GM18505 (cell line): ENCODE measurements at regions not wholly inside any gene's neighbourhood (a gene's known extent, or its start where the extent isn't known, plus 50 kb on each side); places are given as distances from the start of the nearest gene placed in this dataset.
"Not testable (repeated sequence)": the region's sequence is repeated elsewhere in the genome, so short reads cannot be mapped to it uniquely, and the experiment has no call there.

Source experiments
- ATAC-seq: cut with Tn5 transposase; IDR thresholded peaks from one replicate; pipeline ENCODE4 v1.9.1; 2021; ENCODE audit not compliant: unreplicated experiment
- POLR2A ChIP-seq: IDR thresholded peaks from 4 replicates; pipeline ENCODE4 v1.6.1; 2011; ENCODE audit warnings: borderline replicate concordance; ENCODE audit not compliant: insufficient read depth, insufficient read length; ENCODE audit errors: extremely low read depth

DNA sequence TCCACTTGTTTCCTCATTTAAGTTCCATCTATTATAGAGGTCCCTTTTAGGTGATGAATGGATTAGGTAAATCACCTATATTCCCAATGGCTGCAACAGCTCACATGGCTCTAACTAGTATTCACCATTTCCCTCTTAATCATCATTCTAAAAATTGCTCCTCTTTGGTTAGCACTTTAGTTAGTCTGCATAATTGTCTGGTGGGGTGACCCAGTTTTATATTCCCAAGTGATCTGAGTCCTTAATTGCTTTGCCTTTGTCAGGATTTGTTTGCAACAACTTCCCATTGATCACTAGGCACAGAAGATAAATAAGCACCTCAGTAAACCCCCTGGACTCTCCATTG lies 395.2 kb downstream of the RAB38 start:
- no peak for TF ChIP-seq POLR2A
- no peak for ATAC-seq

DNA sequence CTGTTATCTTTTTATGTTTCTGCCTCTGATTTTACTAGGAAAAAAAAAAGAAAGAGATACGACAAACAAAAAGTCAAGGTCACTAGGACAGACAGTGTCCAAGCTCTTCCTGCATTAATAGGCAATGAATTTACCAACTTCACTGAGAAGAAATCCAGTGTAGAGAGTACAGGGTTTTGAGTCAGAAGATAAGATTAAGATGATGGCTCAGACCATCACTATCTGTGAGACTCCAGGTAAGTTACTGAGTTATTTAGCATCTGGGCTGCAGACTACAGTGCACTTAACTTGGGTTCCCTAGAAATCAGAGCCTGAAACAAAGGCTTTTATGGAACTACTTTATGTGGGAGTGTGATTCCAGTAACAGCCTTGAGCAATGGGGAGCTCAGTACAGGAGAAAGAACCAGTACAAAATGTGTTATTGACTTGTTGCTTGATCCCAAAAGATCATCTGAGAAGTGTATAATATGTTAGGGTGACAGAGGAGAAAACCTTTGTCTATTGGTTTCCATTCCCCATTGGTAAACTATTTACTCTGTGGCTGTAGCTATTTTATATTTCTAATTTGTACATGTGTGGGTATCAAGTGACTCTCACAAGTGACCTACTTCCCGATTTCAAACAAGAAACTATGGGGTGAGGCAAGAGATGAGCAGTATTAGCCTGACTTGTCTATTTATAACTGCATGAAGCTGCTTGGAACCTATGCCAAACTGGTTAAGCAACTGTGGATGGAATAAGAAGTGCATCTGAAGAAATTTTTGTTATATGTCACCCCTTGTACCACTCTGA lies 395.8 kb downstream of the RAB38 start:
- ATAC-seq = no peak
- no peak for TF ChIP-seq POLR2A

DNA sequence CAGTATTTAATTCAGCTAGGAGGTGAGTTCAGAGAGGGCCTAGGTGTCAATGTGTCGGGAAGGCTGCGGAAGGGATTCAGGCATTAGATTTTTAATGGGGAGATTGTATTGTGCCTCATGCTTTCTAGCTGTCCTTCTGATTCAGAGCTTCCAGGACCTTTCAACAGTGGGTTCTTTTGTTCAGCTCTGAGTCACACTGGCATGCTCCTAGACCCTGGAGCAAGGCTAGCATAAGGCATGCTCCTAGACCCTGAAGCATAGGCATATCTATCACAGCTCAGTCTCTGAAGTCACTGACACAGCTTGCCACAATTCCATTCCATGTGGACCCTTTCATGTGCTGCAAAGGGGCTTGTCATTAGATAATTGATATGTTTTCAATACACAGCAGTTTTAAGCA lies 396.9 kb downstream of the RAB38 start:
- ATAC-seq = no peak
- no peak for TF ChIP-seq POLR2A

DNA sequence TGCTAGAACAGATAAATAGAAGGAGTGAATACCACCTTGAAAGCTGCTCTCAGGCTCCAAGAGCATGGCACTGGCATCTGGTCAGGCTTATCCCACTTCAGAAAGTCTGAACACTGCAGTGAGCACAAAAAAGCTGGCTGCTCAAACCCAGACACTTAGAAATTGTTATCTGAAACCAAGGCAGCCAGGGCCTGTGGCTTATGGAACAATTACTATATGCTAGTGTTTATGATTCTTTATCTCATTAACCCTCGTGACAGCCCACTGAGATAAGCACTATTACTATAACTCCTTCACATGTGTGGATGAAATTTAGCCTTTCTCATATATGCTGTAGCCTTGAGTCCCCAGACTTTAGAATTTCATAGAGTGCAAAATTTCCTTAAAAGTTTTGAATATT lies 400.2 kb downstream of the RAB38 start:
- TF ChIP-seq POLR2A = no peak
- no peak for ATAC-seq

DNA sequence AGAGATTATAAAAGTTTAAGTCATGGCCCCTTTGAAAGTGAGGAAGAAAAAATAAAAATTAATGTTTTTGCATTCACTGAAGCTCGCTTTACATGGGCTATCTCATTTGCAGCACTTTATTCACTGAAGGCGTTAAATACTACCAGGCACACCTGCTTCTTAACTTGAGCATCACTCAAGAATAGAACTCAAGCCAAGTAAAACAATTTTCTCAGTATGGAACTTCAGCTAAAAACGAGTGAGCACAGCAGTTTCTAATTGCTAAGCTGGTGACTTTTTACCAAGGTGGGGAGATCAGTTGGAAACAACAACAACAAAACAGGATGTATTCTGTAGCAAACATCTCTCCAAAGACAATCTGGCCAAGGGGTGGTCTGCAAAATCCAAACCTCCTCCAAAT lies 405.6 kb downstream of the RAB38 start:
- TF ChIP-seq POLR2A = no peak
- ATAC-seq = no peak

DNA sequence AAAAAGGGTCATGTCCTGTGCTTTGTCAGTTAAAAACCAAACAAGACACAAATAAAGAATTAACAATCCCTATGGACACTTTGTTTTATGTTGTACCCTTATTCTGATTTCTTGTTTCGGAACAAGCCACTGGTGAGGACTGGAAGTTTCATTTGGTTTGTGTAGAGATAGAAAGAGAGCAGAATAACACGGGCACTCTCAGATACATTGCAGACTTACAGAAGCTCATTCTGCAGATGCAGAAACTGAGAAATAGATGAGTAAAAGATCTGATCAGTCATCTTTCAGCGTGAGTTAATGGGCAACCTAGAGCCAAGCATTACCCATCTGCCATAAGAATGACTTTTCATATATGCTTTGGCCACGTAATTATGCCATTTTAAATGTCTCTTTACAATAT lies 407.6 kb downstream of the RAB38 start:
- no peak for TF ChIP-seq POLR2A
- ATAC-seq = no peak

DNA sequence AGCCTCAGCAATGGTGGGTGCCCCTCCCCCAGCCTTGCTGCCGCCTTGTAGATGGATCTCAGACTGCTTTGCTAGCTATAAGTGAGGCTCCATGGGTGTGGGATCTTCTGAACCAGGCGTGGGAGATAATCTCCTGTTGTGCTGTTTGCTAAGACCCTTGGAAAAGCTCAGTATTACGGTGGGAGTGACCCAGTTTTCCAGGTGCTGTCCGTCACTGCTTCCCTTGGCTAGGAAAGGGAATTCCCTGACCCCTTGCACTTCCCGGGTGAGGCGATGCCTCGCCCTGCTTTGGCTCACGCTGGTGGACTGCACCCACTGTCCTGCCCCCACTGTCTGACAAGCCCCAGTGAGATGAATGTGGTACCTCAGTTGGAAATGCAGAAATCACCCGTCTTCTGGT lies 411.2 kb downstream of the RAB38 start:
- not testable (repeated sequence) for ATAC-seq

DNA sequence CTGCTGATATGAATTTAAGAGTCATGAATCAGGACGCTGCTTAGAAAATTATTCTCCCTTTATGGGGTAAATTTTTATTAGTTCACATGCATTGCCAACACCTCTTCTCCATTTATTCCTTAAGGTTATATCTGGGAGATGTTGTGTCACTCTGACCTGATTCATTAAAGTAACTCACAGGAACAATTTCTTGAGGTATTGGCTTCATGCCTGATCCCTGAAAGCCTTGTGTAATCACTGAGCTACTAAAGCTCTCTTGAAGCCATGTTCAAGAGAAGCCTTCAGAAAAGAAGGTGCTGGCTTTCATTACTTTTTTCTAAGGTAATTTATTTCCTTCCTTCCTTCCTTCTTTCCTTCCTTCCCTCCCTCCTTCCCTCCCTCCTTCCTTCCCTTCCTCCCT lies 420.6 kb downstream of the RAB38 start:
- ATAC-seq = no peak
- no peak for TF ChIP-seq POLR2A

DNA sequence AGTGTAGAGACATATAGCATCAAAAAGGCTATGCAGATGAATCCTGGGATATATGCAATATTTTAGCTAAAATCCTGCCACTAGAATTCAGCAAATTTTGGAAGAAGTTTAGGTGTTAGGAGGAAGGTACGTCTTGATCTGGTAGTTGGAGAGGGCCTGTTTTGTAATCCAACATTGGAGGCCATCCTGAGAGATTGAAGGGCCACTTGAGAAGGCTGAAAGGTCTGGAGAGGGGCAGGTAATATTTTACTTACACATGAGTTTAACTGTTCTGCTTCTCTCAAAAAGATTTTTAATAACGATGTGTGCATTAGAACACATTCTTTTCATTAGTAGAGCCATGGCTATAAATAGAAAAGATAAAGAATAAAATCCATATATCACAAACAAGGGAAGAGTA lies 422.1 kb downstream of the RAB38 start:
- no peak for TF ChIP-seq POLR2A
- no peak for ATAC-seq

DNA sequence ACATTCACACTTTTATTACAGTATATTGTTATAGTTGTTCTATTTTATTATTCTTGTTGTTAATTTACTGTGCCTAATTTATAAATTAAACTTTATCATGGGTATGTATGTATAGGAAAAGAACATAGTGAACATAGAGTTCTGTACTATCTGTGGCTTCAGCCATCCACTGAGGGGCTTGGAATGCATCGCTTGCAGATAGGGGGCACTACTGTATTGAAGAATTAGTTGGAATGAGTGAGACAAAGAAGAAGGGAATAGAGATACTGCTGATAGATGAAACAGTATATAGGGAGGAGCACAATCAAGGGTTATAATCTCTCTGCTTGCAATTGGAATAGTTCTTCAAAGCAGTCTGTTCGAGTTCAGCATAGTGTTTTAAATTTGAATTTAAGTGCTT lies 432.2 kb downstream of the RAB38 start:
- no peak for ATAC-seq
- TF ChIP-seq POLR2A = no peak

DNA sequence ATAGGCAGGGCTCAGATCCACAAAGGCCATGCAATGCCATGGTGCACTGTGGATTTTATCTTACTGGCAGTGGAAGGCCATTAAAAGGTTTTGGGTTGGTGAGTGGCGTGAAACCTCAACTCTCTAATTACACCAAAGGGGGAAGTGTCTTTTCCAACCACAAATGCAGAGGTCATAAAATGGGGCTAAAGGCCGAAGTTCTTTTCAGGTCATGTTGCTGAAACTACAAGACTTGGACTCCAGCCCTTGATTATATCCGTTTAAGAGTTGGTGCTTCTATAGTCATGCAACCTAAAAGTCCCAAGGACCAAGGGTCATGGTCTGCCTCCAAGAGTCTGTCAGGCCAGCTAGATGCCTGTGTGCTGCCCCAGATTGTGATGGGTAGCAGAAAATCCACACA lies 434.3 kb downstream of the RAB38 start:
- ATAC-seq = no peak
- no peak for TF ChIP-seq POLR2A

DNA sequence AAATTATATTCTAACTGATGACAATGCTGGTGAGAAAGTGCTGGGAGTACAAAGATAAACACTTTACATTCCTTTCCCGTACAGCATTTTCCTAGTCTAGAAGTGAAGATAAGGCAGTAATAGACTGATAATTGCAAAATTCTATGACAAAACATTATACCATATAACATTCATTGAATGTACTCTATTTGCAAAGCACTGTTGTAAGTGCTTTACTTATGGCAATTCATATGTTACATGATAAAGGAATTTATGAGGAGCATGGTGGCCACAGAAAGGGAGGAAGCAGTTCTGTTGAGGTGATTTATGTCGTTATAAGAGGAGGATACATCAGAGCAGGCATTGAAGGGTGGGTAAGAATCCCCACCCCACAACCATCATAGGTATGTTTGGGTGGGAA lies 434.8 kb downstream of the RAB38 start:
- no peak for ATAC-seq
- TF ChIP-seq POLR2A = no peak

DNA sequence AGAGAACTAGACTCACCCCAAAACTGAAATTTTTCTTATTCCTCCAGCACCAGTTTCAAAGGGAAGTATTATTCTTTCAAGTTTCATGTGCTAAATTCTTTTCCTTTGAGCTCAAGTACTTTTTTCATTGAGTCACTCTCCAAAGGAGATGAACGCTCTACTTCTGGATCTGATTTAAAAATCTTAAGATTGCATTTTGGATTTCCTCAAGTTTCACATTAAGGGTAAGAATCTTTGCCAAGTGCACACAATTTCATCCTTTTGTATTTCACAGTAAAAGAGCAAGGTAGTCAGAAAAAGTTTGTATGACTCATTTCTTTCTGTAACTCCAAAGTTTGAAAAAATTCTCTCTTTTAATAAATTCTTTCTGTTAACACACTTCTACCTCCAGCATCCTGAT lies 435.5 kb downstream of the RAB38 start:
- no peak for TF ChIP-seq POLR2A
- ATAC-seq = no peak

DNA sequence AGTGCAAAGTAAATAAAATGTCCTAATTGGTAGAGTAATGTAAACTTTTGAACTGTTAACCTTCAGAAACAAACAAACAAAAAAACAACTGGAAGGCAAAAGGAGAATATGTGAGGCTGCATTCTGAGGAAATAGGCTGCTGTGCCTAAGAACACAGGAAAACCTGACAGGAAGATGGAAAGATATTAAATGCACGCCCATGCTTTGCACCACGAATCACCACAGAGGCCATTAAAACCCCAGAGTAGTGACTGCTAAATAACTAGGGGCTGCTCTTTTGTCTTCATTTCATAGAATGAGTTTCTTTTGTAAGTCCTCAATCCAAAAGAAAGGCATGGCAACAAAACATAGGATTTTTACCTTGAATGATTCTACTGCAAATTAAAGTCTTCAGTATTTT lies 436.0 kb downstream of the RAB38 start:
- no peak for ATAC-seq

DNA sequence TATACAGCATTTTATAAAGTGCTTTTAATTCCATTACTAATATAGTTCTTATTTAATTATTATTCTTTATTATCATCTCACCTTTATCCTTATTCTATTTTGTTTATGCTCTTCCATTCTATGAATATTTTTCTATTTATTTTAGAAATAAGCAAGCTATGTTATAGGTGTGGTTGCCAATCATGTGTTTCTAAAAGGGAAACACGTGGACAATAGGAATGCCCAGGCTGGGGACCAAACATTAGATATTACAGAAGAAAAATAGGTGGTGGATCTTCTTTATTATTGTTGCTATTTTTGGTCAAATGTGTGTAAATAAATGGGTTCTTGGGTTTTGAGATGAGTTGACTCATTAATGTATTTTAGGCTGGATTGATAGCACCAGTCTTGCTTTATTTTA lies 438.3 kb downstream of the RAB38 start:
- no peak for ATAC-seq
- TF ChIP-seq POLR2A = no peak

More for the DNA sequence above, 436.0 kb downstream of the RAB38 start:
- no peak for TF ChIP-seq POLR2A
